Glomerular visceral epithelial cell (primary cell): ENCODE measurements at regions not wholly inside any gene's neighbourhood (a gene's known extent, or its start where the extent isn't known, plus 50 kb on each side); places are given as distances from the start of the nearest gene placed in this dataset.

ENCODE experiments used
- DNase-seq: peaks from one replicate; pipeline ENCODE4 v3.0.0-alpha.2; 2016; ENCODE audit errors: extremely low spot score

- DNase-seq = no peak
These were observed 160.6 kb upstream of the COL21A1 start for GRCh38 chr6:56407883-56408410.

- DNase-seq = no peak
These were observed 159.2 kb upstream of the COL21A1 start for GRCh38 chr6:56406276-56407269.

- DNase-seq = no peak
These were observed 157.2 kb upstream of the COL21A1 start for GRCh38 chr6:56404599-56404998.

- no peak for DNase-seq
These were observed 156.4 kb upstream of the COL21A1 start for GRCh38 chr6:56403745-56404144.

GRCh38 chr6:56401477-56402070 is 154.2 kb upstream of the COL21A1 start:
- no peak for DNase-seq

GRCh38 chr6:56400273-56400672 is 152.9 kb upstream of the COL21A1 start:
- peak; percentile 75 for DNase-seq

- DNase-seq = peak; percentile 82
These were observed 152.4 kb upstream of the COL21A1 start for GRCh38 chr6:56399672-56400263.

- DNase-seq = peak; percentile 79
These were observed 151.9 kb upstream of the COL21A1 start for GRCh38 chr6:56399250-56399671.

GRCh38 chr6:56396435-56396834 is 149.1 kb upstream of the COL21A1 start:
- DNase-seq = no peak

GRCh38 chr6:56393615-56394612 is 146.5 kb upstream of the COL21A1 start:
- no peak for DNase-seq

- no peak for DNase-seq
These were observed 141.0 kb upstream of the COL21A1 start for GRCh38 chr6:56388415-56388755.

- no peak for DNase-seq
These were observed 140.4 kb upstream of the COL21A1 start for GRCh38 chr6:56387621-56388414.

GRCh38 chr6:56386717-56387116 is 139.3 kb upstream of the COL21A1 start:
- no peak for DNase-seq

- DNase-seq = no peak
These were observed 138.7 kb upstream of the COL21A1 start for GRCh38 chr6:56385981-56386593.

- DNase-seq = no peak
These were observed 135.8 kb upstream of the COL21A1 start for GRCh38 chr6:56383160-56383559.

GRCh38 chr6:56382416-56382940 is 135.1 kb upstream of the COL21A1 start:
- no peak for DNase-seq

- DNase-seq = no peak
These were observed 134.4 kb upstream of the COL21A1 start for GRCh38 chr6:56381801-56382251.

GRCh38 chr6:56380476-56380875 is 133.1 kb upstream of the COL21A1 start:
- DNase-seq = no peak

- DNase-seq = no peak
These were observed 131.7 kb upstream of the COL21A1 start for GRCh38 chr6:56378966-56379585.
